ENCODE measurements at regions not wholly inside any gene's neighbourhood (a gene's known extent, or its start where the extent isn't known, plus 50 kb on each side); places are given as distances from the start of the nearest gene placed in this dataset.
"Not testable (repeated sequence)": the region's sequence is repeated elsewhere in the genome, so short reads cannot be mapped to it uniquely, and the experiment has no call there.

DNA sequence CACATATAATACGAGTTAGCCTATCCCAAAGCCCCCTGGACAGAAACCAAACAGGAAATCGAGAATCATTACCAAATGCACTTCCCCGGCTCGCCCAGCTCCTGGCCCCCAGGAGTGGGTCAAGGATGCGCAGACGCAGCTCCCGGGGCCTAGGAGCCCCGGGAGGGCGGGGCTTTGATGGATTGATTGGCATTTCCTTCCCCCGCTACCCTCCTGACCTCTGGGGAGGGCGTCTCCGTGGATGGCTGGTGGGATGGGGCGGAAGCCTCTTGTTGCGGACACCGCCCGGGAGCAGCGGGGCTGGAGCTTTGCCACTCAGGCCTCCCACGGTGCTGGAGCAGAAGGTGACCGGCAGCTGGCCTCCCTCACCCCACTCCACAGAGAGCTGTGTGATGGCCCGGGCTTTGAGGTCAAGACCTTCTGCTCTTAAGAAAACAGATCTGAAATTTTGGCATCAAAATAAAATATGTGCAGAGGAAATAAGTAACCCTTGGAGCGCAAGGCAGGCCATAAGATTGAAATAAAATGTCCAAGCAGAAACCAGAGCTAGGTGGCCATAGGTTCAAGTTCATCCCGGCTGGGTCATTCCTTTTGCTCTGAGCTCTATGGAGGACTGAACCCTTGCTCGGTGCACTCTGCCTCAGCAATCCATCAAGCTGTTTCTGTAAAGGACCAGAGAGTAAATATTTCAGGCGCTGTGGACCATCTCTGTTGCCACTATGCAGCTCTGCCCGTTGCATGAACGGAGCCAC lies 262.3 kb downstream of the SOX9 start:
- Histone ChIP-seq H3K9me3 (ENCODE audit: control insufficient read depth, low read length) (no peaks in the 10 kb centered on the region), H3K27me3 (ENCODE audit: control insufficient read depth in 1 of 2, insufficient read depth in 2 of 2, low read length in 1 of 2) (no peaks in the 10 kb centered on the region), H3K4me1 (ENCODE audit: control insufficient read depth in 1 of 2, insufficient read depth in 2 of 2, low read length in 2 of 2) (no peaks in the 10 kb centered on the region), H3K27ac (ENCODE audit: low read depth in 1 of 2, low read length in 2 of 2) (no peak overlapping the region), H3K4me3 (ENCODE audit: low read length in 2 of 2) (no peak overlapping the region), H3K36me3 (ENCODE audit: control insufficient read depth in 1 of 2, insufficient read depth in 2 of 2, low read length in 1 of 2) (no peaks in the 10 kb centered on the region)
- WGBS, 2 donors, result 53 to 61% methylated on average over 26 of the region's 26 CpGs
- ATAC-seq (ENCODE audit: low FRiP score), result peak; percentile 43
- no peak for DNase-seq
- intact Hi-C loops (cut with DNase I), result no loop called here

DNA sequence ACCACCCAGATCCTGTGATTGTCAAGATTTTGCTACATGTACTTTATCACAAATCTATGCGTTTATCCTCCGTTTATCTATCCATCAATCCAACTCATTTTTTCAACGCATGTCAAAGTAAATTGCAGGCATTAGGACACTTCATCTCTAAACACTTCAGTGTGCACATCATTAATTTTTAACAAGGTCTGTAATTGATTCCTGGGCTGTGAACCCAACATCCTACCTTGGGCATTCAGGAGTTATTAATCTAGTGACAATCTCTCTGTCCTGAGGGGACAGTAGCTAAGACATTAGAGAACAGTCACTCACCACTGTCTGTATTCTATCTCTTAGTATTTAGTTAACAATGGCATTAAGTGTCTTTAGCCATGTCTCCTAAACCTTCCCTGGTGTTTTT lies 264.7 kb downstream of the SOX9 start:
- H3K27ac ChIP-seq (ENCODE audit: low read depth in 1 of 2, low read length in 2 of 2), result no peak overlapping the region
- no peaks in the 10 kb centered on the region for H3K4me1 ChIP-seq (ENCODE audit: control insufficient read depth in 1 of 2, insufficient read depth in 2 of 2, low read length in 2 of 2)
- H3K27me3 ChIP-seq (ENCODE audit: control insufficient read depth in 1 of 2, insufficient read depth in 2 of 2, low read length in 1 of 2), result no peaks in the 10 kb centered on the region
- H3K4me3 ChIP-seq (ENCODE audit: low read length in 2 of 2), result no peak overlapping the region
- 66 to 79% methylated on average over 3 of the region's 3 CpGs for WGBS, 2 donors
- H3K36me3 ChIP-seq (ENCODE audit: control insufficient read depth in 1 of 2, insufficient read depth in 2 of 2, low read length in 1 of 2), result no peaks in the 10 kb centered on the region
- intact Hi-C loops (cut with DNase I), result no loop called here
- ATAC-seq (ENCODE audit: low FRiP score) (no peak), DNase-seq (no peak)
- H3K9me3 ChIP-seq (ENCODE audit: control insufficient read depth, low read length), result no peaks in the 10 kb centered on the region

- DNase-seq; intact Hi-C loops (cut with DNase I); H3K36me3 ChIP-seq (ENCODE audit: control insufficient read depth in 1 of 2, insufficient read depth in 2 of 2, low read length in 1 of 2); H3K9me3 ChIP-seq (ENCODE audit: control insufficient read depth, low read length); H3K27me3 ChIP-seq (ENCODE audit: control insufficient read depth in 1 of 2, insufficient read depth in 2 of 2, low read length in 1 of 2); H3K27ac ChIP-seq (ENCODE audit: low read depth in 1 of 2, low read length in 2 of 2); H3K4me1 ChIP-seq (ENCODE audit: control insufficient read depth in 1 of 2, insufficient read depth in 2 of 2, low read length in 2 of 2); ATAC-seq (ENCODE audit: low FRiP score); H3K4me3 ChIP-seq (ENCODE audit: low read length in 2 of 2): not testable (repeated sequence)
- WGBS, 2 donors, result 83 to 94% methylated on average over 1 of the region's 1 CpG
These were observed 265.4 kb downstream of the SOX9 start for GRCh38 chr17:72386173-72386572.

DNA sequence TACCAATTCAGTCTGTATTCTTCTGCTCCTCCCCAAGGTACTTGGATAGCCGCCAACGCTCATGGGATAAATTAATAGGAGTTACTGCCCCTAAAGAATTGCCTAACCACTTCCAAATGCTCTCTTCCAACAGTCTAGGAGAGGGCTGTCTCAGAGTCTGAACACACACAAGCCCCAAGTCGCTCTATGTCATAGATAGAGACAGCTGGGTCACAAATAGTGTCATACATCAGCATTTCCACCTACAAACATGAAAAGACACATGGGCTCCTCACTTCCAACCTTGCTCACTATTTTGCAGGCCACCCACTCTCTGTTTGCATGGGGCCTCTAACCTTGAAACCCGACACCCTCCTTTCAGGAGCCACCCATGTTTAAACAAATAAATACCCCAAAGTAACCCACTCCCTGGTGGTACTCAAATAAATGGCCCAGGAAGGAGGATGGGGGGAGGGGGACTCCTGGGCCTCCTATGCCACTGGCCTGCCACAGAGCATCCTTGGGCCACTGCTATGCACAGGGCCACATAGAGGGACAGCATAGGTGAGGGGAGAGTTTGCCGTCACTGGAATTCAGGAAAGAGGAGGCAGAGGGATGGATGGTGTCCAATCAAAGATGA lies 265.9 kb downstream of the SOX9 start:
- Histone ChIP-seq H3K27ac (ENCODE audit: low read depth in 1 of 2, low read length in 2 of 2) (no peak overlapping the region), H3K36me3 (ENCODE audit: control insufficient read depth in 1 of 2, insufficient read depth in 2 of 2, low read length in 1 of 2) (no peaks in the 10 kb centered on the region), H3K4me3 (ENCODE audit: low read length in 2 of 2) (no peak overlapping the region), H3K4me1 (ENCODE audit: control insufficient read depth in 1 of 2, insufficient read depth in 2 of 2, low read length in 2 of 2) (no peaks in the 10 kb centered on the region), H3K27me3 (ENCODE audit: control insufficient read depth in 1 of 2, insufficient read depth in 2 of 2, low read length in 1 of 2) (no peaks in the 10 kb centered on the region), H3K9me3 (ENCODE audit: control insufficient read depth, low read length) (no peaks in the 10 kb centered on the region)
- DNase-seq, result no peak
- no peak for ATAC-seq (ENCODE audit: low FRiP score)
- 63% methylated on average over 5 of the region's 5 CpGs for WGBS, 2 donors
- intact Hi-C loops (cut with DNase I), result no loop called here

DNA sequence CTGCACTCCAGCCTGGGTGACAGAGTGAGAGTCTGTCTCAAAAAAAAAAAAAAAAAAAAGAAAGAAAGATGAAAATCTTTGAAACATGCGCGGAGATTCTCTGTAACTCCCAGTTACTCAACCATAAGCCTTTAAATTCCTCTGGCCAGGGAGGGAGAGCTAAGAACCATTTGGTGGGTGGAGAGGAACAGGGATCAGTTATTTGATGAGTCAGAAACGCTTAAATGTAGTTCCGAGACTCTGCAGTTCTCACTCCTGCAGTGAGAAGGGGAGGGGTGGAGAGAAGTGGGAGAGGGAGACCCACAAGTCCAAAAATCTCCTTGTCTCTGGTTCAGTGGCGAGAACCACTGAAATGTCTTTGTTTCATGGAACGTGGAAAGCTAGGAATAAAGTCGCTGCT lies 266.7 kb downstream of the SOX9 start:
- no peaks in the 10 kb centered on the region for H3K4me1 ChIP-seq (ENCODE audit: control insufficient read depth in 1 of 2, insufficient read depth in 2 of 2, low read length in 2 of 2)
- no peak overlapping the region for H3K27ac ChIP-seq (ENCODE audit: low read depth in 1 of 2, low read length in 2 of 2)
- no peak for ATAC-seq (ENCODE audit: low FRiP score)
- no peak overlapping the region for H3K4me3 ChIP-seq (ENCODE audit: low read length in 2 of 2)
- no peaks in the 10 kb centered on the region for H3K27me3 ChIP-seq (ENCODE audit: control insufficient read depth in 1 of 2, insufficient read depth in 2 of 2, low read length in 1 of 2)
- no peak for DNase-seq
- WGBS, 2 donors, result 68 to 73% methylated on average over 7 of the region's 7 CpGs
- no peaks in the 10 kb centered on the region for H3K9me3 ChIP-seq (ENCODE audit: control insufficient read depth, low read length)
- intact Hi-C loops (cut with DNase I), result no loop called here
- H3K36me3 ChIP-seq (ENCODE audit: control insufficient read depth in 1 of 2, insufficient read depth in 2 of 2, low read length in 1 of 2), result no peaks in the 10 kb centered on the region

GRCh38 chr17:72387969-72388368 lies 267.1 kb downstream of the SOX9 start:
- intact Hi-C loops (cut with DNase I), result no loop called here
- WGBS, 2 donors, result 60 to 63% methylated on average over 3 of the region's 3 CpGs
- Histone ChIP-seq H3K4me1 (ENCODE audit: control insufficient read depth in 1 of 2, insufficient read depth in 2 of 2, low read length in 2 of 2) (no peaks in the 10 kb centered on the region), H3K36me3 (ENCODE audit: control insufficient read depth in 1 of 2, insufficient read depth in 2 of 2, low read length in 1 of 2) (no peaks in the 10 kb centered on the region), H3K9me3 (ENCODE audit: control insufficient read depth, low read length) (no peaks in the 10 kb centered on the region), H3K27me3 (ENCODE audit: control insufficient read depth in 1 of 2, insufficient read depth in 2 of 2, low read length in 1 of 2) (no peaks in the 10 kb centered on the region), H3K27ac (ENCODE audit: low read depth in 1 of 2, low read length in 2 of 2) (no peak overlapping the region), H3K4me3 (ENCODE audit: low read length in 2 of 2) (no peak overlapping the region)
- DNase-seq (no peak), ATAC-seq (ENCODE audit: low FRiP score) (no peak)

- Histone ChIP-seq H3K36me3 (ENCODE audit: control insufficient read depth in 1 of 2, insufficient read depth in 2 of 2, low read length in 1 of 2) (no peaks in the 10 kb centered on the region), H3K27me3 (ENCODE audit: control insufficient read depth in 1 of 2, insufficient read depth in 2 of 2, low read length in 1 of 2) (no peaks in the 10 kb centered on the region), H3K4me3 (ENCODE audit: low read length in 2 of 2) (no peak overlapping the region), H3K27ac (ENCODE audit: low read depth in 1 of 2, low read length in 2 of 2) (no peak overlapping the region), H3K4me1 (ENCODE audit: control insufficient read depth in 1 of 2, insufficient read depth in 2 of 2, low read length in 2 of 2) (no peaks in the 10 kb centered on the region), H3K9me3 (ENCODE audit: control insufficient read depth, low read length) (no peaks in the 10 kb centered on the region)
- 86 to 89% methylated on average over 10 of the region's 10 CpGs for WGBS, 2 donors
- ATAC-seq (ENCODE audit: low FRiP score) (no peak), DNase-seq (no peak)
- intact Hi-C loops (cut with DNase I), result no loop called here
These were observed 268.1 kb downstream of the SOX9 start for GRCh38 chr17:72388765-72389473.

GRCh38 chr17:72390675-72391508 lies 270.1 kb downstream of the SOX9 start:
- Histone ChIP-seq H3K4me1 (ENCODE audit: control insufficient read depth in 1 of 2, insufficient read depth in 2 of 2, low read length in 2 of 2) (no peaks in the 10 kb centered on the region), H3K9me3 (ENCODE audit: control insufficient read depth, low read length) (no peaks in the 10 kb centered on the region), H3K27ac (ENCODE audit: low read depth in 1 of 2, low read length in 2 of 2) (no peak overlapping the region), H3K4me3 (ENCODE audit: low read length in 2 of 2) (no peak overlapping the region), H3K36me3 (ENCODE audit: control insufficient read depth in 1 of 2, insufficient read depth in 2 of 2, low read length in 1 of 2) (no peaks in the 10 kb centered on the region), H3K27me3 (ENCODE audit: control insufficient read depth in 1 of 2, insufficient read depth in 2 of 2, low read length in 1 of 2) (no peaks in the 10 kb centered on the region)
- DNase-seq, result no peak
- no peak for ATAC-seq (ENCODE audit: low FRiP score)
- WGBS, 2 donors, result 83 to 86% methylated on average over 3 of the region's 3 CpGs
- intact Hi-C loops (cut with DNase I), result no loop called here
